OCI-LY7 (cell line): ENCODE measurements at regions not wholly inside any gene's neighbourhood (a gene's known extent, or its start where the extent isn't known, plus 50 kb on each side); places are given as distances from the start of the nearest gene placed in this dataset.

Experiments used
- EZH2phosphoT487 ChIP-seq: fragments of 200-600 bp; sonication (generic); IDR thresholded peaks from 2 replicates; pipeline ENCODE4 v1.6.1; 2018; ENCODE audit warnings: low read depth, borderline replicate concordance, mild to moderate bottlenecking, mixed run types, antibody characterized with exemption, low read length, moderate library complexity, mixed read lengths
- TF ChIP-seq, protein P1 (sequence below): fragments of 200-600 bp; sonication (generic); conservative IDR thresholded peaks from 2 replicates; pipeline ENCODE4 v1.5.1; 2014; ENCODE audit warnings: mild to moderate bottlenecking, antibody characterized with exemption, low read length, moderate library complexity, mixed read lengths

DNA sequence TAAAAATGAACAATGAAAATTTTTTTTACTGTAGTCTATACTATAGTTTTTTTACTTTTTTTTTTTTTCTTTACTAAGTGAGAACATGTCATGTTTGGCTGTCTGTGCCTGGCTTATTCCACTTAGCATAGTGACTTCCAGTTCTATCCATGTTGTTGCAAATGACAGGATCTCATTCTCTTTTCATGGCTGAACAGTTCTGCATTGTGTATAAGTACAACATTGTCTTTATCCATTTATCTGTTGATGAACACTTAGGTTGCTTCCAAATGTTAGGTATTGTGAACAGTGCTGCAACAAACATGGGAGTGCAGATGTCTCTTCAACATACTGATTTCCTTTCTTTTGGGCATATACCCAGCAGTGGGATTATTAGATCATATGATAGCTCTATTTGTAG lies 88.1 kb upstream of the CCDC90B start:
- TF ChIP-seq, protein P1, sequence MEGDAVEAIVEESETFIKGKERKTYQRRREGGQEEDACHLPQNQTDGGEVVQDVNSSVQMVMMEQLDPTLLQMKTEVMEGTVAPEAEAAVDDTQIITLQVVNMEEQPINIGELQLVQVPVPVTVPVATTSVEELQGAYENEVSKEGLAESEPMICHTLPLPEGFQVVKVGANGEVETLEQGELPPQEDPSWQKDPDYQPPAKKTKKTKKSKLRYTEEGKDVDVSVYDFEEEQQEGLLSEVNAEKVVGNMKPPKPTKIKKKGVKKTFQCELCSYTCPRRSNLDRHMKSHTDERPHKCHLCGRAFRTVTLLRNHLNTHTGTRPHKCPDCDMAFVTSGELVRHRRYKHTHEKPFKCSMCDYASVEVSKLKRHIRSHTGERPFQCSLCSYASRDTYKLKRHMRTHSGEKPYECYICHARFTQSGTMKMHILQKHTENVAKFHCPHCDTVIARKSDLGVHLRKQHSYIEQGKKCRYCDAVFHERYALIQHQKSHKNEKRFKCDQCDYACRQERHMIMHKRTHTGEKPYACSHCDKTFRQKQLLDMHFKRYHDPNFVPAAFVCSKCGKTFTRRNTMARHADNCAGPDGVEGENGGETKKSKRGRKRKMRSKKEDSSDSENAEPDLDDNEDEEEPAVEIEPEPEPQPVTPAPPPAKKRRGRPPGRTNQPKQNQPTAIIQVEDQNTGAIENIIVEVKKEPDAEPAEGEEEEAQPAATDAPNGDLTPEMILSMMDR: no peak
- no peak for TF ChIP-seq EZH2phosphoT487
